ENCODE measurements at regions not wholly inside any gene's neighbourhood (a gene's known extent, or its start where the extent isn't known, plus 50 kb on each side); places are given as distances from the start of the nearest gene placed in this dataset.
"Not testable (repeated sequence)": the region's sequence is repeated elsewhere in the genome, so short reads cannot be mapped to it uniquely, and the experiment has no call there.

DNA sequence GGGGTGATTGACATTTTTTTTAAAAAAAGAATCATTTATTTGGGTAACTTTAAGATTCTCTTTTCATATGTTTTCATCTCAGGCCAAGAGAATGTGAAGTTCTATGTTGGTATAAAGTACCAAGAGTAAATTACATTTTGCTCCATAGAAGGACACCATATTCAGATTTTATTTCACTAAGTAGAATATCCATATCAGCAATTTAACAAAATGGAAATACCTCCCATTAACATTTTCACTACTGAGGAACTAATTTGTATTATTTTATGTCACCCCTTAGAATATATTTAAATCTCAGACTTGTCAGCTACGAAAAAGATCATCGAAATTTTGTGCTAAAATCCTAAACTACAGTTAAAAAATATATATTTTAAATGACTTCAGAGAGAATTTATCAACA lies 274.3 kb downstream of the SEMA3D start:
- Mint-ChIP-seq H3K9me3 (no peaks in the 10 kb centered on the region), H3K27me3 (ENCODE audit: low read depth) (no peaks in the 10 kb centered on the region), H3K36me3 (ENCODE audit: low read depth) (no peaks in the 10 kb centered on the region), H3K4me3 (no peak overlapping the region), H3K4me1 (no peaks in the 10 kb centered on the region), H3K27ac (no peak overlapping the region)
- TF ChIP-seq, protein P1, sequence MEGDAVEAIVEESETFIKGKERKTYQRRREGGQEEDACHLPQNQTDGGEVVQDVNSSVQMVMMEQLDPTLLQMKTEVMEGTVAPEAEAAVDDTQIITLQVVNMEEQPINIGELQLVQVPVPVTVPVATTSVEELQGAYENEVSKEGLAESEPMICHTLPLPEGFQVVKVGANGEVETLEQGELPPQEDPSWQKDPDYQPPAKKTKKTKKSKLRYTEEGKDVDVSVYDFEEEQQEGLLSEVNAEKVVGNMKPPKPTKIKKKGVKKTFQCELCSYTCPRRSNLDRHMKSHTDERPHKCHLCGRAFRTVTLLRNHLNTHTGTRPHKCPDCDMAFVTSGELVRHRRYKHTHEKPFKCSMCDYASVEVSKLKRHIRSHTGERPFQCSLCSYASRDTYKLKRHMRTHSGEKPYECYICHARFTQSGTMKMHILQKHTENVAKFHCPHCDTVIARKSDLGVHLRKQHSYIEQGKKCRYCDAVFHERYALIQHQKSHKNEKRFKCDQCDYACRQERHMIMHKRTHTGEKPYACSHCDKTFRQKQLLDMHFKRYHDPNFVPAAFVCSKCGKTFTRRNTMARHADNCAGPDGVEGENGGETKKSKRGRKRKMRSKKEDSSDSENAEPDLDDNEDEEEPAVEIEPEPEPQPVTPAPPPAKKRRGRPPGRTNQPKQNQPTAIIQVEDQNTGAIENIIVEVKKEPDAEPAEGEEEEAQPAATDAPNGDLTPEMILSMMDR (IDR thresholded peaks at IDR 0.05; ENCODE audit: unreplicated experiment in 3 of 3) = no peak

- H3K27ac Mint-ChIP-seq = no peak overlapping the region
- no peaks in the 10 kb centered on the region for H3K36me3 Mint-ChIP-seq (ENCODE audit: low read depth)
- H3K27me3 Mint-ChIP-seq (ENCODE audit: low read depth) = no peaks in the 10 kb centered on the region
- H3K4me1 Mint-ChIP-seq = no peaks in the 10 kb centered on the region
- H3K9me3 Mint-ChIP-seq = no peaks in the 10 kb centered on the region
- TF ChIP-seq, protein P1 (IDR thresholded peaks at IDR 0.05; ENCODE audit: unreplicated experiment in 3 of 3) = no peak
- H3K4me3 Mint-ChIP-seq = no peak overlapping the region
Measured at GRCh38 chr7:84912018-84912417, 274.8 kb downstream of the SEMA3D start.

GRCh38 chr7:84911077-84911476 lies 275.8 kb downstream of the SEMA3D start:
- Mint-ChIP-seq H3K36me3 (ENCODE audit: low read depth) (no peaks in the 10 kb centered on the region), H3K27me3 (ENCODE audit: low read depth) (no peaks in the 10 kb centered on the region), H3K4me1 (no peaks in the 10 kb centered on the region), H3K4me3 (no peak overlapping the region), H3K9me3 (no peaks in the 10 kb centered on the region), H3K27ac (no peak overlapping the region)
- TF ChIP-seq, protein P1 (IDR thresholded peaks at IDR 0.05; ENCODE audit: unreplicated experiment in 3 of 3) = no peak

DNA sequence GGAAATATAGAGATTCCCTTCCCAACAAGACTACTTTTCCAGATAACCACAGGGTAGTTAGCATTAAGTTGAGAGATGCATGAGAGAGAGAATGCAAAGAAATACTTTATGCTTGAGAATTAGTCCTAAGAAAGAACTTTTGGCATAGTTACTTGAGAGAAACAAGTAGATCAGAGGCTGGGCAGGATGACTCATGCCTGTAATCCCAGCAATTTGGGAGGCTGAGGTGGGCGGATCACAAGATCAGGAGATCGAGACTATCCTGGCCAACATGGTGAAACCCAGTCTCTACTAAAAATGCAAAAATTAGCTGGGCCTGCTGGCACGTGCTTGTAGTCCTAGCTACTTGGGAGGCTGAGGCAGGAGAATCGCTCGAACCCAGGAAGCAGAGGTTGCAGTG lies 276.5 kb downstream of the SEMA3D start:
- not testable (repeated sequence) for H3K36me3 Mint-ChIP-seq (ENCODE audit: low read depth); H3K27ac Mint-ChIP-seq; H3K9me3 Mint-ChIP-seq; H3K4me1 Mint-ChIP-seq; H3K27me3 Mint-ChIP-seq (ENCODE audit: low read depth); H3K4me3 Mint-ChIP-seq

GRCh38 chr7:84908196-84908793 lies 278.6 kb downstream of the SEMA3D start:
- no peaks in the 10 kb centered on the region for H3K36me3 Mint-ChIP-seq (ENCODE audit: low read depth)
- no peaks in the 10 kb centered on the region for H3K9me3 Mint-ChIP-seq
- no peaks in the 10 kb centered on the region for H3K27me3 Mint-ChIP-seq (ENCODE audit: low read depth)
- H3K27ac Mint-ChIP-seq = no peak overlapping the region
- no peaks in the 10 kb centered on the region for H3K4me1 Mint-ChIP-seq
- no peak overlapping the region for H3K4me3 Mint-ChIP-seq
- TF ChIP-seq, protein P1 (IDR thresholded peaks at IDR 0.05; ENCODE audit: unreplicated experiment in 3 of 3) = no peak

- no peaks in the 10 kb centered on the region for H3K4me1 Mint-ChIP-seq
Measured at GRCh38 chr7:84906889-84907288, 280.0 kb downstream of the SEMA3D start.

More at GRCh38 chr7:84906889-84907288, 280.0 kb downstream of the SEMA3D start:
- Mint-ChIP-seq H3K27ac (no peak overlapping the region), H3K36me3 (ENCODE audit: low read depth) (no peaks in the 10 kb centered on the region), H3K4me3 (no peak overlapping the region), H3K27me3 (ENCODE audit: low read depth) (no peaks in the 10 kb centered on the region), H3K9me3 (no peaks in the 10 kb centered on the region)
- TF ChIP-seq, protein P1 (IDR thresholded peaks at IDR 0.05; ENCODE audit: unreplicated experiment in 3 of 3) = no peak

Measured in nephron (organoid).